ENCODE measurements at regions not wholly inside any gene's neighbourhood (a gene's known extent, or its start where the extent isn't known, plus 50 kb on each side); places are given as distances from the start of the nearest gene placed in this dataset.

GRCh38 chr5:99453196-99453595 lies 524.4 kb upstream of the CHD1 start:
- no peak overlapping the region for H3K9ac ChIP-seq
- no peak overlapping the region for H3K4me2 ChIP-seq
- H3K4me3 ChIP-seq (IDR thresholded peaks at IDR 0.05; ENCODE audit: insufficient read depth, low read depth, low read length): no peak overlapping the region
- no peak for TF ChIP-seq CTCF (conservative IDR thresholded peaks at IDR 0.05; ENCODE audit: low read depth, low read length)
- no peaks in the 10 kb centered on the region for H3K4me1 ChIP-seq (ENCODE audit: low read depth, poor library complexity, severe bottlenecking)
- no peaks in the 10 kb centered on the region for H3K79me2 ChIP-seq (ENCODE audit: insufficient read depth, low read depth)
- H2AFZ ChIP-seq (ENCODE audit: low read depth): no peak overlapping the region
- H3K27ac ChIP-seq: no peak overlapping the region
- H4K20me1 ChIP-seq (ENCODE audit: insufficient read depth): no peaks in the 10 kb centered on the region
- no peaks in the 10 kb centered on the region for H3K36me3 ChIP-seq (ENCODE audit: insufficient read depth)
- no peaks in the 10 kb centered on the region for H3K27me3 ChIP-seq (ENCODE audit: insufficient read depth, low read depth)

GRCh38 chr5:99449786-99450185 lies 521.0 kb upstream of the CHD1 start:
- Histone ChIP-seq H3K27me3 (ENCODE audit: insufficient read depth, low read depth) (no peaks in the 10 kb centered on the region), H3K27ac (no peak overlapping the region), H3K9ac (no peak overlapping the region), H3K36me3 (ENCODE audit: insufficient read depth) (no peaks in the 10 kb centered on the region), H3K4me1 (ENCODE audit: low read depth, poor library complexity, severe bottlenecking) (no peaks in the 10 kb centered on the region), H4K20me1 (ENCODE audit: insufficient read depth) (no peaks in the 10 kb centered on the region), H3K79me2 (ENCODE audit: insufficient read depth, low read depth) (no peaks in the 10 kb centered on the region), H3K4me2 (no peak overlapping the region), H2AFZ (ENCODE audit: low read depth) (no peak overlapping the region), H3K4me3 (IDR thresholded peaks at IDR 0.05; ENCODE audit: insufficient read depth, low read depth, low read length) (no peak overlapping the region)
- TF ChIP-seq CTCF (conservative IDR thresholded peaks at IDR 0.05; ENCODE audit: low read depth, low read length): no peak

GRCh38 chr5:99445805-99446204 lies 517.0 kb upstream of the CHD1 start:
- Histone ChIP-seq H4K20me1 (ENCODE audit: insufficient read depth) (no peaks in the 10 kb centered on the region), H2AFZ (ENCODE audit: low read depth) (no peak overlapping the region), H3K4me1 (ENCODE audit: low read depth, poor library complexity, severe bottlenecking) (no peaks in the 10 kb centered on the region), H3K9ac (no peak overlapping the region), H3K79me2 (ENCODE audit: insufficient read depth, low read depth) (no peaks in the 10 kb centered on the region), H3K36me3 (ENCODE audit: insufficient read depth) (no peaks in the 10 kb centered on the region), H3K27ac (no peak overlapping the region), H3K4me3 (IDR thresholded peaks at IDR 0.05; ENCODE audit: insufficient read depth, low read depth, low read length) (no peak overlapping the region), H3K4me2 (no peak overlapping the region), H3K27me3 (ENCODE audit: insufficient read depth, low read depth) (no peaks in the 10 kb centered on the region)
- TF ChIP-seq CTCF (conservative IDR thresholded peaks at IDR 0.05; ENCODE audit: low read depth, low read length): no peak

DNA sequence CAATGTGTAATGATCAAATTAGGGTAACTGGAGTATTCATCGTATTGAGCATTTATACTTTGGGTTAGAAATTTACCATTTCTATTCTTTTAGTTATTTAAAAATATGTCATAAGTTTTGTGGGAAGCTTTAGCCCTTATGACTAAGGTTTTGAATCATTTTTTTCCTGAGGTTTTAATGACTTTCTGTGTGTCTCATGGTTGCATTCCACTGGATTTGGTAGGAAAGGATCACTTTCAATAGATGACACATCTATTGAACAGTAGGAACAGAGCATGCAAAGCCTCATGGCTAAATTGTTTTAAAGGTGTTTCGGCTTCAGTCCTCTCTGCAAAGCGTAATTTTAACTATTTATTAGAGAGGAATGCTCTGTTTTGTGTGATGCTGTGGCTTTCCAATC lies 512.4 kb upstream of the CHD1 start:
- H3K36me3 ChIP-seq (ENCODE audit: insufficient read depth): no peaks in the 10 kb centered on the region
- H3K79me2 ChIP-seq (ENCODE audit: insufficient read depth, low read depth): no peaks in the 10 kb centered on the region
- H3K9ac ChIP-seq: no peak overlapping the region
- no peak overlapping the region for H3K4me3 ChIP-seq (IDR thresholded peaks at IDR 0.05; ENCODE audit: insufficient read depth, low read depth, low read length)
- H3K27me3 ChIP-seq (ENCODE audit: insufficient read depth, low read depth): no peaks in the 10 kb centered on the region
- H2AFZ ChIP-seq (ENCODE audit: low read depth): no peak overlapping the region
- no peaks in the 10 kb centered on the region for H3K4me1 ChIP-seq (ENCODE audit: low read depth, poor library complexity, severe bottlenecking)
- no peaks in the 10 kb centered on the region for H4K20me1 ChIP-seq (ENCODE audit: insufficient read depth)
- no peak for TF ChIP-seq CTCF (conservative IDR thresholded peaks at IDR 0.05; ENCODE audit: low read depth, low read length)
- no peak overlapping the region for H3K4me2 ChIP-seq
- no peak overlapping the region for H3K27ac ChIP-seq

DNA sequence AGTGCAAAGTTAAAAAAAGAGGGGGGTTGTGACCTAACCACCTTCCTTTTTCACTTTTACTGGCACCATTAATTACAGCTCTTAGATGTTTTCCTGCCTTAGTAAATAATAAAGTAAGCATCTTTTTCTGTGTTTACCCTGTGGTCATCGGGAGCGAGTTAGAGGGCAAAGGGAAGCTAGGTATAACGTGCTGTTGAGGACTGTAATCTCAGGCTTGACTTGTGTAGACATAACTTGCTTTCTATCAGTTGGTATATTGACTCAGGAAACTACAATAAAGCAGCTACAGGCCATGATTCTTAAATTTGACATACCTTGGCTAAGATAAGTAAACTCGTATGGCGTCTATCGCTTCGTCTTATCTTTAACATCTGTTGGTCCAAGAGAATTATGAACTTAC lies 509.8 kb upstream of the CHD1 start:
- Histone ChIP-seq H3K9ac (no peak overlapping the region), H3K4me2 (no peak overlapping the region), H3K27ac (no peak overlapping the region), H2AFZ (ENCODE audit: low read depth) (no peak overlapping the region), H3K4me3 (IDR thresholded peaks at IDR 0.05; ENCODE audit: insufficient read depth, low read depth, low read length) (no peak overlapping the region), H3K4me1 (ENCODE audit: low read depth, poor library complexity, severe bottlenecking) (no peaks in the 10 kb centered on the region), H4K20me1 (ENCODE audit: insufficient read depth) (no peaks in the 10 kb centered on the region), H3K79me2 (ENCODE audit: insufficient read depth, low read depth) (no peaks in the 10 kb centered on the region), H3K36me3 (ENCODE audit: insufficient read depth) (no peaks in the 10 kb centered on the region), H3K27me3 (ENCODE audit: insufficient read depth, low read depth) (no peaks in the 10 kb centered on the region)
- TF ChIP-seq CTCF (conservative IDR thresholded peaks at IDR 0.05; ENCODE audit: low read depth, low read length): no peak

All from KMS-11 (cell line).